IMR-90 (cell line): ENCODE measurements at regions not wholly inside any gene's neighbourhood (a gene's known extent, or its start where the extent isn't known, plus 50 kb on each side); places are given as distances from the start of the nearest gene placed in this dataset.

ENCODE experiments used
- ATAC-seq: fragments of 200-7000 bp; cut with Tn5 transposase; 2 replicates; pipeline ENCODE4 v1.9.1; 2020; ENCODE audit warnings: low read depth, mild to moderate bottlenecking, moderate library complexity
- BruUV-seq: library from RNA; stranded (reverse); fragments of 400-500 nt; replicated peaks from 2 replicates; lab custom pipeline; 2021; lab: Mats Ljungman, UMichigan
- CTCF ChIA-PET: fragments of 300-600 bp; formaldehyde crosslinking; extraction: SDS; loops from one replicate; lab custom pipeline; 2021; ENCODE audit warnings: antibody characterized with exemption; lab: Yijun Ruan, JAX
- POLR2A ChIA-PET: fragments of 300-600 bp; sonication (Branson Sonifier 250); formaldehyde crosslinking; loops from one replicate; lab custom pipeline; 2022; ENCODE audit warnings: antibody characterized with exemption; ENCODE audit not compliant: unreplicated experiment; lab: Charles Lee
- DNase-seq: peaks from one replicate; pipeline ENCODE4 v3.0.0; 2013
- H2AFZ ChIP-seq: replicated peaks from 2 replicates; pipeline ENCODE3; 2013; ENCODE audit warnings: low read length, mild to moderate bottlenecking; ENCODE audit not compliant: poor library complexity
- H2AK5ac ChIP-seq: 2 replicates; pipeline ENCODE4 v1.6.1; 2013; ENCODE audit warnings: low read depth, low read length, inconsistent platforms
- H2AK9ac ChIP-seq: replicated peaks from 2 replicates; pipeline ENCODE3; 2013; ENCODE audit warnings: mild to moderate bottlenecking, low read depth, low read length, moderate library complexity; ENCODE audit not compliant: poor library complexity
- H2BK120ac ChIP-seq: 2 replicates; pipeline ENCODE4 v1.6.1; 2013; ENCODE audit warnings: low read depth, low read length, inconsistent platforms
- H2BK15ac ChIP-seq: 3 replicates; pipeline ENCODE4 v1.6.1; 2013; ENCODE audit warnings: low read depth, low read length, inconsistent platforms
- H2BK20ac ChIP-seq: 2 replicates; pipeline ENCODE4 v1.6.1; 2013; ENCODE audit warnings: low read depth, mild to moderate bottlenecking, inconsistent platforms, low read length, moderate library complexity
- H2BK5ac ChIP-seq: 2 replicates; pipeline ENCODE4 v1.6.1; 2013; ENCODE audit warnings: mild to moderate bottlenecking, low read depth, low read length, inconsistent platforms; ENCODE audit not compliant: poor library complexity, severe bottlenecking
- H3K14ac ChIP-seq: replicated peaks from 2 replicates; pipeline ENCODE4 v1.6.1; 2013; ENCODE audit warnings: low read depth, low read length, inconsistent platforms
- H3K18ac ChIP-seq: 2 replicates; pipeline ENCODE4 v1.6.1; 2013; ENCODE audit warnings: low read depth, low read length, control low read depth
- H3K23ac ChIP-seq: 2 replicates; pipeline ENCODE4 v1.6.1; 2013; ENCODE audit warnings: low read depth, low read length, inconsistent platforms
- H3K27ac ChIP-seq: 2 replicates; pipeline ENCODE4 v1.5.1; 2013; ENCODE audit warnings: mild to moderate bottlenecking, control low read depth, low read length; ENCODE audit not compliant: insufficient read depth
- H3K27me3 ChIP-seq: 2 replicates; pipeline ENCODE4 v1.6.1; 2013; ENCODE audit warnings: low read length; ENCODE audit not compliant: control insufficient read depth, insufficient read depth
- H3K36me3 ChIP-seq: 2 replicates; pipeline ENCODE4 v1.6.1; 2013; ENCODE audit warnings: low read length, mixed read lengths; ENCODE audit not compliant: control insufficient read depth, insufficient read depth
- H3K4ac ChIP-seq: 2 replicates; pipeline ENCODE4 v1.6.1; 2013; ENCODE audit warnings: low read depth, low read length, inconsistent platforms
- H3K4me1 ChIP-seq: 2 replicates; pipeline ENCODE4 v1.6.1; 2013; ENCODE audit warnings: low read length, mixed read lengths; ENCODE audit not compliant: control insufficient read depth, insufficient read depth
- H3K4me2 ChIP-seq: 2 replicates; pipeline ENCODE4 v1.6.1; 2013; ENCODE audit warnings: low read depth, mild to moderate bottlenecking, control low read depth, low read length, moderate library complexity
- H3K4me3 ChIP-seq: 2 replicates; pipeline ENCODE4 v1.5.1; 2013; ENCODE audit warnings: low read depth, mild to moderate bottlenecking, control low read depth, low read length, moderate library complexity; ENCODE audit not compliant: insufficient read depth
- H3K56ac ChIP-seq: 2 replicates; pipeline ENCODE4 v1.6.1; 2013; ENCODE audit warnings: low read length, inconsistent platforms; ENCODE audit not compliant: insufficient read depth; ENCODE audit errors: extremely low read depth
- H3K79me1 ChIP-seq, 2 experiments: 2 replicates each; pipeline ENCODE4 v1.6.1; 2013; ENCODE audit warnings: low read length in 2 of 2, inconsistent platforms in 1 of 2, low read depth in 1 of 2
- H3K9ac ChIP-seq: 2 replicates; pipeline ENCODE4 v1.6.1; 2013; ENCODE audit warnings: low read depth, low read length, control low read depth
- H3K9me1 ChIP-seq: 2 replicates; pipeline ENCODE4 v1.6.1; 2013; ENCODE audit warnings: low read length, inconsistent platforms; ENCODE audit not compliant: insufficient read depth
- H3K9me3 ChIP-seq: 2 replicates; pipeline ENCODE4 v1.6.1; 2013; ENCODE audit warnings: low read length; ENCODE audit not compliant: control insufficient read depth, insufficient read depth
- H4K20me1 ChIP-seq: 2 replicates; pipeline ENCODE4 v1.6.1; 2013; ENCODE audit warnings: low read length, inconsistent platforms; ENCODE audit not compliant: insufficient read depth
- H4K5ac ChIP-seq: 2 replicates; pipeline ENCODE4 v1.6.1; 2013; ENCODE audit warnings: mild to moderate bottlenecking, low read depth, low read length, control low read depth
- H4K8ac ChIP-seq, 2 experiments: 2 replicates each; pipeline ENCODE4 v1.6.1; 2013; ENCODE audit warnings: low read depth in 2 of 2, low read length in 2 of 2, control low read depth in 1 of 2, inconsistent platforms in 1 of 2
- H4K91ac ChIP-seq: 2 replicates; pipeline ENCODE4 v1.6.1; 2013; ENCODE audit warnings: low read depth, low read length, inconsistent platforms; ENCODE audit not compliant: insufficient read depth
- BHLHE40 ChIP-seq: fragments of 150-350 bp; IDR thresholded peaks from 2 replicates; pipeline ENCODE4 v1.6.1; 2016; ENCODE audit warnings: mild to moderate bottlenecking, low read depth, low read length
- CEBPB ChIP-seq: IDR thresholded peaks from 2 replicates; pipeline ENCODE4 v1.6.1; 2012; ENCODE audit warnings: low read depth, low read length, improper control_type of control experiment
- CHD1 ChIP-seq: IDR thresholded peaks from 2 replicates; pipeline ENCODE4 v1.6.1; 2012; ENCODE audit warnings: low read depth, low read length, improper control_type of control experiment
- FOS ChIP-seq: fragments of 150-350 bp; IDR thresholded peaks from 2 replicates; pipeline ENCODE4 v1.6.1; 2016; ENCODE audit warnings: low read depth, low read length
- MAFK ChIP-seq: IDR thresholded peaks from 2 replicates; pipeline ENCODE4 v1.6.1; 2012; ENCODE audit warnings: low read depth, low read length, improper control_type of control experiment
- MAZ ChIP-seq: IDR thresholded peaks from 2 replicates; pipeline ENCODE4 v1.6.1; 2012; ENCODE audit warnings: low read depth, mild to moderate bottlenecking, low read length, improper control_type of control experiment, moderate library complexity, borderline replicate concordance
- MXI1 ChIP-seq: IDR thresholded peaks from 2 replicates; pipeline ENCODE4 v1.6.1; 2012; ENCODE audit warnings: low read depth, mild to moderate bottlenecking, low read length, moderate library complexity, borderline replicate concordance
- NFE2L2 ChIP-seq: fragments of 150-350 bp; IDR thresholded peaks from 2 replicates; pipeline ENCODE4 v1.6.1; 2016; ENCODE audit warnings: low read depth, mild to moderate bottlenecking, low read length
- POLR2A ChIP-seq: IDR thresholded peaks from 2 replicates; pipeline ENCODE4 v1.6.1; 2012; ENCODE audit warnings: mild to moderate bottlenecking, low read depth, low read length
- RAD21 ChIP-seq: IDR thresholded peaks from 2 replicates; pipeline ENCODE4 v1.6.1; 2012; ENCODE audit warnings: low read length, improper control_type of control experiment
- RCOR1 ChIP-seq: IDR thresholded peaks from 2 replicates; pipeline ENCODE4 v1.6.1; 2012; ENCODE audit warnings: mild to moderate bottlenecking, low read length, improper control_type of control experiment; ENCODE audit not compliant: insufficient replicate concordance
- RFX5 ChIP-seq: IDR thresholded peaks from 2 replicates; pipeline ENCODE4 v1.8.0; 2012; ENCODE audit warnings: low read depth, mild to moderate bottlenecking, low read length, moderate library complexity
- SMC3 ChIP-seq: fragments of 150-350 bp; IDR thresholded peaks from 2 replicates; pipeline ENCODE4 v1.6.1; 2016; ENCODE audit warnings: low read depth, mild to moderate bottlenecking, antibody characterized with exemption, low read length, moderate library complexity
- WGBS, 2 experiments: methylation state at CpG; one replicate each; pipeline versions ENCODE4 v1.1.5 to v1.1.7; 2013; ENCODE audit warnings: missing lambda C conversion rate in 2 of 2; ENCODE audit not compliant: insufficient read length in 1 of 2; ENCODE audit errors: extremely low coverage in 2 of 2; 5-methylcytosine and 5-hydroxymethylcytosine counted together
- dilution Hi-C: fragments of 300-500 bp; cut with HindIII; formaldehyde crosslinking; loops from one replicate; pipeline ENCODE4 v1.14.3; 2018; ENCODE audit warnings: low sequenced_read_pairs; ENCODE audit not compliant: unreplicated experiment
- in situ Hi-C: fragments of 300-500 bp; cut with MboI; formaldehyde crosslinking; loops from 3 replicates; pipeline ENCODE4 v1.14.3; 2019; ENCODE audit warnings: low sequenced_read_pairs, inconsistent platforms, mixed read lengths
- intact Hi-C: fragments of 100-400 bp; cut with micrococcal nuclease; formaldehyde crosslinking; loops from 2 replicates; pipeline ENCODE4 v1.10.0; 2022
- TF ChIP-seq, protein P1 (sequence below): fragments of 150-350 bp; IDR thresholded peaks from 2 replicates; pipeline ENCODE4 v1.6.1; 2016; ENCODE audit warnings: low read depth, mild to moderate bottlenecking, low read length, moderate library complexity, borderline replicate concordance
- TF ChIP-seq, protein P2 (sequence below): fragments of 150-350 bp; IDR thresholded peaks from 2 replicates; pipeline ENCODE4 v1.6.1; 2017; ENCODE audit warnings: mild to moderate bottlenecking, antibody characterized with exemption, low read length, low read depth
- TF ChIP-seq, protein P3 (sequence below): conservative IDR thresholded peaks from 2 replicates; pipeline ENCODE4 v1.5.1; 2012; ENCODE audit warnings: mild to moderate bottlenecking, low read depth, low read length, improper control_type of control experiment

DNA sequence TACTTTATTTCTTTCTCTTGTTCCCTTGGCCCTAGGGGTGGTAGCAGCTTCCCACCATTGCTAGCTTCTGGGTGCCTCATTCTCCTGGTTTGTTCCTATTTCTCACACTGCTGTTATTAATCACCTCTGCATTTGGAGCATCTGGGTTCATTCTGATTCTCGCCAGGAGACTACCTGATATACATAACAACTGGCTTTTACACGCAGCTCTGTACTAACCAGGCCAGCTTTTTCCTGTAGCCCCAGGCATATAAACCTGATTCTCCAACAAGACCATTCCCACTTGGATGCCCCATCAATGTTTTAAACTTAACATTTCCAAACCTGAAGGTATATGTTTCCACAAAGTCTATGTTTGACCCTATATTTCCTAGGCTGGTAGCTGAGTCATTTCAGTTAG, 403.9 kb upstream of the DCC start:
- in situ Hi-C loops (no loop called here), intact Hi-C loops (no loop called here), dilution Hi-C loops (no loop called here)
- WGBS, 2 experiments, result no CpG with 5 or more reads among the region's 2 CpGs
- H4K91ac ChIP-seq, result no peak overlapping the region
- no TSS peak for BruUV-seq
- H3K4me2 ChIP-seq, result no peak overlapping the region
- no peak overlapping the region for H2AFZ ChIP-seq
- H3K9ac ChIP-seq, result no peak overlapping the region
- no peak overlapping the region for H3K18ac ChIP-seq
- DNase-seq, result no peak
- no peak overlapping the region for H2BK15ac ChIP-seq
- no peak overlapping the region for H2AK5ac ChIP-seq
- H4K8ac ChIP-seq, result no peak overlapping the region
- POLR2A ChIA-PET, result no interaction called here
- no peak overlapping the region for H3K56ac ChIP-seq
- no peaks in the 10 kb centered on the region for H3K36me3 ChIP-seq
- no peak overlapping the region for H3K23ac ChIP-seq
- H3K4me1 ChIP-seq, result no peaks in the 10 kb centered on the region
- no peak overlapping the region for H3K14ac ChIP-seq
- H2BK120ac ChIP-seq, result no peak overlapping the region
- no peak overlapping the region for H3K27ac ChIP-seq
- H3K79me1 ChIP-seq, result no peaks in the 10 kb centered on the region
- CTCF ChIA-PET, result no interaction called here
- H4K5ac ChIP-seq, result no peak overlapping the region
- no peaks in the 10 kb centered on the region for H3K9me1 ChIP-seq
- no peak for TF ChIP-seq FOS
- no peak for TF ChIP-seq MAZ
- TF ChIP-seq CHD1, result no peak
- no peak for TF ChIP-seq BHLHE40
- TF ChIP-seq MXI1, result no peak
- TF ChIP-seq RFX5, result no peak
- no peak for TF ChIP-seq POLR2A
- no peak for TF ChIP-seq SMC3
- TF ChIP-seq, protein P1, sequence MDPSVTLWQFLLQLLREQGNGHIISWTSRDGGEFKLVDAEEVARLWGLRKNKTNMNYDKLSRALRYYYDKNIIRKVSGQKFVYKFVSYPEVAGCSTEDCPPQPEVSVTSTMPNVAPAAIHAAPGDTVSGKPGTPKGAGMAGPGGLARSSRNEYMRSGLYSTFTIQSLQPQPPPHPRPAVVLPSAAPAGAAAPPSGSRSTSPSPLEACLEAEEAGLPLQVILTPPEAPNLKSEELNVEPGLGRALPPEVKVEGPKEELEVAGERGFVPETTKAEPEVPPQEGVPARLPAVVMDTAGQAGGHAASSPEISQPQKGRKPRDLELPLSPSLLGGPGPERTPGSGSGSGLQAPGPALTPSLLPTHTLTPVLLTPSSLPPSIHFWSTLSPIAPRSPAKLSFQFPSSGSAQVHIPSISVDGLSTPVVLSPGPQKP, result no peak
- no peak for TF ChIP-seq NFE2L2
- TF ChIP-seq, protein P2, sequence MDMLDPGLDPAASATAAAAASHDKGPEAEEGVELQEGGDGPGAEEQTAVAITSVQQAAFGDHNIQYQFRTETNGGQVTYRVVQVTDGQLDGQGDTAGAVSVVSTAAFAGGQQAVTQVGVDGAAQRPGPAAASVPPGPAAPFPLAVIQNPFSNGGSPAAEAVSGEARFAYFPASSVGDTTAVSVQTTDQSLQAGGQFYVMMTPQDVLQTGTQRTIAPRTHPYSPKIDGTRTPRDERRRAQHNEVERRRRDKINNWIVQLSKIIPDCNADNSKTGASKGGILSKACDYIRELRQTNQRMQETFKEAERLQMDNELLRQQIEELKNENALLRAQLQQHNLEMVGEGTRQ, result no peak
- no peak for TF ChIP-seq CEBPB
- TF ChIP-seq MAFK, result no peak
- no peak for TF ChIP-seq RCOR1
- TF ChIP-seq, protein P3, sequence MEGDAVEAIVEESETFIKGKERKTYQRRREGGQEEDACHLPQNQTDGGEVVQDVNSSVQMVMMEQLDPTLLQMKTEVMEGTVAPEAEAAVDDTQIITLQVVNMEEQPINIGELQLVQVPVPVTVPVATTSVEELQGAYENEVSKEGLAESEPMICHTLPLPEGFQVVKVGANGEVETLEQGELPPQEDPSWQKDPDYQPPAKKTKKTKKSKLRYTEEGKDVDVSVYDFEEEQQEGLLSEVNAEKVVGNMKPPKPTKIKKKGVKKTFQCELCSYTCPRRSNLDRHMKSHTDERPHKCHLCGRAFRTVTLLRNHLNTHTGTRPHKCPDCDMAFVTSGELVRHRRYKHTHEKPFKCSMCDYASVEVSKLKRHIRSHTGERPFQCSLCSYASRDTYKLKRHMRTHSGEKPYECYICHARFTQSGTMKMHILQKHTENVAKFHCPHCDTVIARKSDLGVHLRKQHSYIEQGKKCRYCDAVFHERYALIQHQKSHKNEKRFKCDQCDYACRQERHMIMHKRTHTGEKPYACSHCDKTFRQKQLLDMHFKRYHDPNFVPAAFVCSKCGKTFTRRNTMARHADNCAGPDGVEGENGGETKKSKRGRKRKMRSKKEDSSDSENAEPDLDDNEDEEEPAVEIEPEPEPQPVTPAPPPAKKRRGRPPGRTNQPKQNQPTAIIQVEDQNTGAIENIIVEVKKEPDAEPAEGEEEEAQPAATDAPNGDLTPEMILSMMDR, result no peak
- TF ChIP-seq RAD21, result no peak
- no peak overlapping the region for H2BK5ac ChIP-seq
- H4K20me1 ChIP-seq, result no peaks in the 10 kb centered on the region
- H3K9me3 ChIP-seq, result peaks cover 2% of the 10 kb centered on the region; the same call in 1 of the 2 replicates
- H3K4me3 ChIP-seq, result no peak overlapping the region
- no peak overlapping the region for H3K4ac ChIP-seq
- no peaks in the 10 kb centered on the region for H3K27me3 ChIP-seq
- no peak for ATAC-seq
- H2AK9ac ChIP-seq, result no peak overlapping the region
- no peak overlapping the region for H2BK20ac ChIP-seq
